Forelimb muscle (tissue), 1 donor: ENCODE measurements at regions not wholly inside any gene's neighbourhood (a gene's known extent, or its start where the extent isn't known, plus 50 kb on each side); places are given as distances from the start of the nearest gene placed in this dataset.
"Not testable (repeated sequence)": the region's sequence is repeated elsewhere in the genome, so short reads cannot be mapped to it uniquely, and the experiment has no call there.

Experiments used
- DNase-seq: peaks from one replicate; pipeline ENCODE4 v3.0.0-alpha.2; 2013; ENCODE audit warnings: low read depth

- no peak for DNase-seq
These were observed 1608.7 kb downstream of the STIM2 start for GRCh38 chr4:28469387-28469786.

GRCh38 chr4:28469886-28470285 lies 1609.2 kb downstream of the STIM2 start:
- DNase-seq: no peak

DNA sequence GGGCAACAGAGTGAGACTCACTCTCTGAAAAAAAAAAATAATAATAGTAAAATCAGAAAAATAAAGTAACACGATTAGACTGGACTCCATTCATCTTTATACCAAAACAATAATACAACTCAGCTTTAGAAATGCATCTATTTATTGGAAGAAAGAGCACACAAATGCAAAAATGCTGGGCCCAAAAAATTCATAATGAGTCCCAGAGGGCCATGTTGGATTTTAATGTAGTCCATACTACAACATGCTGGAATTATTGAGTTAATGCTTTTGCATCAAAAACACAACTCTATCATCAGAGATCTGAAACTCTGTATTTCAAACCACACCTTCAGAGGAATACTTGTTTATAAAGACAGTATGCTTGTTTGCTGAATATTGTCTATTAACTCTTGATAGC lies 1614.7 kb downstream of the STIM2 start:
- no peak for DNase-seq

- DNase-seq: no peak
These were observed 1619.0 kb downstream of the STIM2 start for GRCh38 chr4:28479666-28480065.

DNA sequence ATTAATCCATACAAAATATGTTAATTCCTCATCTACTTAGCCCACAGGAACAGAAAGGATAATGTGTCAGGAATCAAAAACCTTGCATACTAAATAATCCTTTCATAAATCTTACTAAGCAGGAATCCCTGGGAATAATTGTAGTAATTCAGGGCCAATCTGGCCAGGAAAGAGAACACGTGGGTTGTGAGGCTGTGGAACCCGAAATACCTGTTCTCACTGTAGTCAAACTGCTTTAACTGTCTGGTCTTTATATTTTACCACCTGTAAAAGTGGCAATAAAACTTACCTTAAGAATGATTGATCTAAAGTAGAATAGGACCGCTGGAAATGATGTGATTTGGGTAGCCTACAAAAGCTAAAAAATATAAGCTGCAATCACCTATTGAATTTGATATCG lies 1620.9 kb downstream of the STIM2 start:
- no peak for DNase-seq

DNA sequence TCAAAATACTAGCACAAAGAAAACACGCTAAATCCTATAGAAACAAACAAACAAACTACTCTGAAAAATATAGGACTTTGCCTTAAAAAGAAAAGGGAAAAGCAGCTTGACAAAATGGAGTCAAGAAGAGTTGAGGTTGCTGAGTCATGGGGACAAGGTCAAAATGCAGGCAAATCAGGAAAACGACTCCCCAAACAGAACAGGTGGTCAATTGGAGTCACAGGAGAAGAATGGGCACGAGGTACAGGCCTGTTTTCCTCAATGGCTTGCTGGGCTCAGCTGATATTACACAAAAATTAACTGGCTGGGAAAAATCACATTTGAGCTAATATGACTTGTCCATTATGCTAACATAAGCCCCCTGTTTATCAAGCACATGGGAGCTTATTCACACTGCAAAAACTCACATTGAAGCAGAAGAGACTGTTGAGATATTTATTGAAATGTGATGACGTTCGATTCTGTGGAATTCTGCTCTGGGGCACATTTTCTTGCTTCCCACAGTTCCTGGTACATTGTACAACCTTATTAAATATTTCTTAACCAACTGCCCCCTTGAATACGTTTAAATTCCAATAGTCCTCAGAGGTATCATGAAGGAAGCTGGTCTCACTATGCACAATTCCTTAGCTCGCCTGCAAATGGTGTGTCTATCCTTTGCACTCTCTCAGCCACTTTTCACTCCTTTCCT lies 1622.1 kb downstream of the STIM2 start:
- DNase-seq: no peak

DNA sequence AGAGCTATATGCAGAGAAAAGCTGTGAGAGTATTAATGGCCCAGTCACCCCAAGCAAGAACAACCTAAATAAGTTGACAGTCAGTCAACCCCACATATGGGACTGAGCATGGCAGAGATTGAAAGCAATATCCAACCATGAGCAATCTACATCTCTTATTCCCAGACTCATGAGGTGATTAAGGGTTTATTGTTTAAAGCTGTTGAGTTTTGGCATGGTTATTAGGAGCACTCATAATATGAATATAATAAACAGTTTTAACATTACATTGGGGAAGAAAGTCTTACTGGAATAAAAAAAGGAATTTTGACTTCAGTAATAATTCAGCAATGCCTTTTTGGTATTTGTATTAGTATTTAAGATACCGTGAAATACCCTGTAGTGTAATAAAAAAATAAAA lies 1627.4 kb downstream of the STIM2 start:
- peak; percentile 32 for DNase-seq

DNA sequence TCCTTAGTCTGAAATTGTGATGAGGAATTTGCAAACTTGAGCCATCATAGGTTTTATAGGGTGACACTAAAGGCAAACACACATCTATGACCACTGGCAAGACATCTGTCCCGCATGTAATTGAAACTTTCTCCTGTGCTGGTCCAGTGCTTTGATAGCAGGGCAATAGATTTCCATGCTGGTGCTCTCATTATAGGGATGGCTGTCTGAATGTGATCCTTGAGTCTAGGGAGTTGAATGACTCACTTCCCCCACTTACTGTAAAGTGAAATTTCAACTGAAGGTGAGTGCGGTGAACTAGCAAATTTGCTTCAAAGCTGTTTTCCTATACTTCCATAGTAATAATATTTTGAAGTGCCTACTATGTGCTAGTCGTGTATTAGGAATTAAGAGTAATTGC lies 1630.0 kb downstream of the STIM2 start:
- DNase-seq: no peak

DNA sequence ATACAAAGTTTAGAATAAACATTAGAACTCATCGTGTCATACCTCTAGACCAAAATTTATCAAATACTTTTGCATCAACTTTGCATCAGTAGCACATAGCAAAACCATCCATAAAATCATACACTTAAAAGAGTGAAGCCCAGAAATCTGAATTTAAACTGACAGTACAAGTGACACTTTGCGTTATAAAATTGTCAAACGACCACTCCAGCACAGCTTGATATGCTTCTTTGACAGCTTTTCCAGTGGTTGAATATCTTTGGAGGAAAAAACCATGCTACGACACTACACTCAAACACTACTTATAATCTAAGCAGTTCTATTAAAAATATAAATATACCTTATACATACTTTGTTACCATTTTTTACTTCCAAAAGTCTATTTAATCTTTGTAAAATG lies 1644.4 kb downstream of the STIM2 start:
- DNase-seq: no peak

GRCh38 chr4:28508636-28509035 lies 1648.0 kb downstream of the STIM2 start:
- no peak for DNase-seq

GRCh38 chr4:28514766-28515165 lies 1654.1 kb downstream of the STIM2 start:
- DNase-seq: not testable (repeated sequence)

DNA sequence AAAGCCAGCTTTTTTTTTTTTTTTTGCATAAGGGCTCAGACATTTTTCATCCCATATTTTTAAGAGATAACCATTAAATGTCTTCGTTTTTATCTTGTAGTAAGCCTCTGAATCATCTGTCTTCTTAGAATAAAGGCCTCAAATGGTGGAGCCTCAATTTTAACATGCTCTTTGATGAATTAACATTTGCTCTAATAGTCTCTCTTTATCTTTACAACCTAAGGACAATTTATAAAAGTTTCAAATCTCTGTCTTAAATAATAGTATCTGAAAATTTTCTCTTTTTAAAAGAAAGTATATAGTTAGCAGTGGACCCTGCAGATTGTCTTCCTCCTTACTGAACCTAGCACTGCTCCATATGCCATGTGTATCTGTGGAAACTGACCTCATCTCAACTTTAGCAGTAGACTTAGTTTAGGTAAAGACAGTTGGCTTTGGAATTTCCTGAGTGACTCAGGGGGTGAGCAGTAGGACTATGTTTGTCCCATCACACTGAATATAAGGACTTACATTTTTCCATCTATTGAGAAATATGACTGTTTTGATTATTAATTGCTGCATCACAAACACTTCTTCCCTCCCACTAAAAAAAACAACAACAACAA lies 1658.0 kb downstream of the STIM2 start:
- no peak for DNase-seq

DNA sequence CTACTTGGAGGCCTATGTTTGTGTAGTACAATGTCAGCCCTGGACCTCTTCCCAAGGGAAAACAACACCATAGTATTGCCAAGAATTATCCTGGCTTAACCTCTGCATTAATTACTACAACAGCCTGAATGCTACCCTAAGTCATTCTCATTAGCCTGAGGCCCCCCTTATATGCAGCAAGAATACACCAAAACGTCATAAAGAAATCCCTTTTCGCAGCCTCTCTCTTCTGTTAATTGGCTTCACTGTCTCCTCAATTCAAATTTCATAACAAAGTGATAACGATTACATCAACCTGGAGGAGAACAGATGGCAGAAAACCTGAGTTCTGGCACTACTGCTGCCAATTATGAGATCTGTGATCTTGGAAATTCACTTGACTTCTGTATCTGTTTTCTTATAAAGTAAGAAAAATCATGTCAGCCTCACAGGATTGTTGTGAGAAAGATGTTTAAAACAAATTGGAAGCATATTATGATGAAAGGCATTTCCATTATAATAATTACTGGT lies 1663.1 kb downstream of the STIM2 start:
- DNase-seq: no peak

DNA sequence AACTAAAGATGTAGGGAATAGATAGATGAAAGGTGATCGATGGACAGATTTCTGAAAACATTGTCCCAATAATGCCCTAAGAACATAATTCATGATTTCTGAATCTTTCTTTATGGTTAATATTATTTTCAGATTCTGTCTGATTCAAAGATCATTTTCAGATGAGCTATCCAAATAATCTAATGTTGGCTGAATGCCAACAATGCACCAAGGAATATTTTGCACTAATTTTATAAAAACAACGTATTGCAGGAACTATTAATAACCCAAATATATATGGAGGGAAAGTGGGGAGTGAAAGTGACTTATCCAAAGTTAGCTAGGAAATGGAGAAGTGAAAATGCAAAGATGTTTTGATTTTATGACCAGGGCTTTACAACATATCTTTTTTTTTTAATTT lies 1675.5 kb downstream of the STIM2 start:
- DNase-seq: no peak

- DNase-seq: no peak
These were observed 1685.3 kb downstream of the STIM2 start for GRCh38 chr4:28545986-28546385.

DNA sequence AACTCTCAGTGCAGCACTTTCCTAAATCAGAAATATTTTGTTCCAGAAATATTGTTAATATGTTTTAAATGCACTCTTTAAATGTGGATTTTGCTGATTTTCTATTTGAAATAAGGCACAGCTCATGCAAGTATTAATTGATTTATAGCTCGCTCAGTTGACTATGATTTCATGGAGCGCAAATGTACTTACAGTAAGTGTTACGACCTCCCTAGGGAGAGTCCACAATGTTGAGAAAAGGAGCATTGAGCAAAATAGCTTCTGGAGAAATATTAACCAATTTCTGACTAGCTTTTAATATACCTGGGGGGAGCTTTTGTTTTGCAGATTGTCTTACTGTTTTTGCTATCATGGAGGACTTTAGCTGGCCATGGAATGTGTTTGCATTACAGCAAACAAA lies 1687.5 kb downstream of the STIM2 start:
- DNase-seq: no peak

DNA sequence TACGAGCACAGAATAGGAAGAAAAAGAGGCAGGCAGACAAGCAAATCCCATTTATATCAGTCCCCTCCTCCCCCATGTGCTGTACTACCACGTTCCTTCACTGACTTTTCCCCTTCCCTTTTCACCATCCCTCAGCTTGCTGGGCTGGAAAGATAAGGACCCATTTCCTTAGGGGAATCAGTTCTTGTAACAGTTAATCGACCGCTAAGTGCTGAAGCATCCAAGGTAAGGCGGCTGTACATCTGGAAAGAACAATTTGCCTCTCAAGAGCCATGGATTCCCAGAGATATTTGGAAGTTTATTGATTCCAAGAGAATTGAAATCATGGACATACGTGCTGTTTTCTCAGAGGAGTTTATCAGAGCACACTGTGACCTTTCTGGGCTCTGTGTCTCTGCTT lies 1688.0 kb downstream of the STIM2 start:
- no peak for DNase-seq

DNA sequence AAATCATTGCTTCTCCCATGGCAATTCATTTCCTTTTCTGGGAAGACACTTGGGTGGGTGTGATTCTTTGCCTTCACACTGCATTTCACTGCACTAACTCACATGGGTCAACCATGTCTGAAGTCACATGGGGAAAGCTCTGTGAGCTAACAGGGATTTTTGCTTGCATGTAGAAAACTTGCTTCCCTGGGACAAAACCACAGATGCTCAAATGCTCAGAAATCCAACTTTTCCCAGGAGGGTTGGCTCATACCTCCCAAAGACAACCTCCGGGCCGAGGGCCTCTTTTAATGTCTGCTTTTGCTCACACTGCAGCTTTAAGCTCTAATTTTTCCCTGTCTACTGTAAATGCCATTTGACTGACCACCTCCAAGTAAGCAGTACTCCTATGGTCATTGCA lies 1695.2 kb downstream of the STIM2 start:
- no peak for DNase-seq

DNA sequence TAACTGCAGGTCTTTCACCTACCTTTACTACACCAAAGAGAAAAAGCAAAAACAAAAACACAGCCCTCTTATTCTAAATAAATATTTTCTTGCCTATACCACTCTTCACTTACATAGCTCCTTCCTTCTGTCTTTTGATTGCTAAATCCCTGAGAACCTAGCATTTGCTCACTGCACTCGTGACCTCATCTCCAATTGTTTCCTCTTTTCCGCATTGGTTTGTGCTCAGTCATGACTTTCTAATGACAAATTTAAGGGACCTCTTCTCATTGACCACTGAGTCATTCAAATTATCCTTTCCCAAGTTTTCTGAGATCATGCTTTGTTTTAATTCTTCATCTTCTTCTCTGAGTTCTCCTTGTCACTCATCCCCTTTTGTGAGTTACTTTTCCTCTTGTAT lies 1697.1 kb downstream of the STIM2 start:
- no peak for DNase-seq

DNA sequence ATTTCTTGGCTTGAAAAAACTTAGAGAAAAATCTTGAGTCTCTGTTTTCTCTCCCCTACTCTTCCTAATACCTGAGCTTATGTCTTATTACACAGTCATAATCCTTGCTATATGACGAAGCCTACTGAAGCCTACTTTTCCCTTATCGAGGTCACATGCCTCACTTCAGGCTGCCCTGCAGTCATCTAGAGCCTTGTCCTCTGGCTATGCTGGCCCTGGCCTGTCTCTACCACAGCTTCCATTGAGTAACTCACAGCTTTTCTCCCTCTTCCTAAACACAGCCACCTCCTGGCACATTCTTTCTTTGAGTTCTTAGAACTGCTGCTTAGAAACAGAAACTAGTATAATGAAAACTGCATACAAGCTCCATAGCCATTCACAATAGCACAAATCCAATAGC lies 1698.3 kb downstream of the STIM2 start:
- no peak for DNase-seq

DNA sequence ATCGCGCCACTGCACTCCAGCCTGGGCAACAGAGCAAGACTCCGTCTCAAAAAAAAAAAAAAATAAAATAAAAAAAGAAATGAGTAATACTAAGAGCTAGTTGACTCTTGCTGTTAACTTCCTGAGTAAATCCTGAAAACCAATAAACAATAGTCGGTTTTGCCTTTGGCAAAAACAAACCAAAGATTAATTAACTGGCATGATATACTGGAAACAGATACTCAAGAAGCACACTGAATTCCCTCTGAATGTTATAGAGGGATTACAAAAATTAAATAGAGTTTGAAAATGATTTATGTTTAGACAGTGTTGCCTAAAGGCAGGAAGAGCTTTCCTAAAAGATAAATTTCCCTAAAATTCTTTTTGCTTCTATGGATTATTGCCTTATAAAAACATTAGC lies 1702.3 kb downstream of the STIM2 start:
- DNase-seq: no peak

DNA sequence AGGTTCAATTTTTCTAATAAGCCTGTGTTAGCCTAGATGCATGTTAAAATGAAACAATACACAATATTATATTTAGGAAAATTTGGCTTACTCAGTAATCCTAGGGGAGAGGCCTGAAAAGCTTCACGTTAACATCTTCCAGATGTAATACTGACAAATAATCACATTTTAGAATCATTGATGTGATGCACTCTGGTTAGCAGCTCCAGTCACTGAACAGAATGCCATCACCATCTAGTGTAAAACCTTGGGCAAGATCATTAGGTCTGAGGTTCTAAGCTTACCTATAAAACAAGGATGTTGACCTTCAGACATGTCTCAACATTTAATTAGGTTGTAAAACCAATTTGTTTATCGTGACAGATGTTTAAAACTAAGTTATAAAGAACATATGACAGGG lies 1704.8 kb downstream of the STIM2 start:
- peak; percentile 75 for DNase-seq

- no peak for DNase-seq
These were observed 1740.3 kb downstream of the STIM2 start for GRCh38 chr4:28600958-28601357.

DNA sequence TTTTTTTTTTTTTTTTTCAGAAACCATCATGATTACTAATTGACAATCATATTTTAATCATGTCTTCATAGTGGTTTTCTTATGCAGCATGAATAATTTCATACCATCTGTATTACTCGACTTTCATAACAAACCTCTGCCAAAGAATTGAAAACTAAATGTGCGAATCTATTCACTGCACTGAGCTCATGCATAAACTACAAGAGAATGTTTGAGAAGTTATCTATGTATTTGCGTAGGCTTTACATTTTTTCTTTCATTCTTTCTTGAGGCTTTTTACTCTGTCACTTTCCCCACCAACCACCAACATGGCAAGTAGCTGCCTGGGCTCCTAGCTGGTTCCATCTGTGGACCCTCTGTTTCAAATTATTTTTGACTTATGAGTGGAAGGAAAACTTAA lies 1761.0 kb downstream of the STIM2 start:
- no peak for DNase-seq
